ENCODE measurements at regions not wholly inside any gene's neighbourhood (a gene's known extent, or its start where the extent isn't known, plus 50 kb on each side); places are given as distances from the start of the nearest gene placed in this dataset.

GRCh38 chr21:28160378-28160777 lies 832.3 kb downstream of the LTN1 start:
- no peaks in the 10 kb centered on the region for H3K4me1 ChIP-seq
- no peak overlapping the region for H3K9ac ChIP-seq
- H3K9me3 ChIP-seq (ENCODE audit: low read depth), result no peaks in the 10 kb centered on the region
- no peak overlapping the region for H3K4me3 ChIP-seq
- no peak overlapping the region for H3K4me2 ChIP-seq
- peaks cover 5% of the 10 kb centered on the region for H3K27me3 Mint-ChIP-seq (ENCODE audit: insufficient read depth, low read depth)
- no peaks in the 10 kb centered on the region for H4K20me1 ChIP-seq (ENCODE audit: low read depth)
- DNase-seq (ENCODE audit: low spot score), result no peak
- H3F3A ChIP-seq (ENCODE audit: low read depth), result no peaks in the 10 kb centered on the region
- H3K4me1 Mint-ChIP-seq, result peaks cover 4% of the 10 kb centered on the region
- no peak for TF ChIP-seq EZH2phosphoT487 (IDR thresholded peaks at IDR 0.05)
- no peak for TF ChIP-seq EZH2 (IDR thresholded peaks at IDR 0.05)
- no peak for TF ChIP-seq CTCF (IDR thresholded peaks at IDR 0.05)
- H3K36me3 Mint-ChIP-seq, result no peaks in the 10 kb centered on the region
- H3K4me3 Mint-ChIP-seq, result no peak overlapping the region
- no peaks in the 10 kb centered on the region for H3K9me3 Mint-ChIP-seq
- H3K27me3 ChIP-seq, result no peaks in the 10 kb centered on the region
- H3K27ac ChIP-seq, result no peak overlapping the region
- H2AFZ ChIP-seq (replicated peaks), result no peak overlapping the region
- no peak overlapping the region for H3K27ac Mint-ChIP-seq
- H3K36me3 ChIP-seq, result no peaks in the 10 kb centered on the region
- H3K79me2 ChIP-seq (ENCODE audit: low read depth), result no peaks in the 10 kb centered on the region

- Mint-ChIP-seq H3K9me3 (no peaks in the 10 kb centered on the region), H3K27ac (no peak overlapping the region), H3K4me3 (no peak overlapping the region), H3K27me3 (ENCODE audit: insufficient read depth, low read depth) (peaks cover 5% of the 10 kb centered on the region), H3K4me1 (peaks cover 4% of the 10 kb centered on the region), H3K36me3 (no peaks in the 10 kb centered on the region)
- no peak overlapping the region for H3K27ac ChIP-seq
- H2AFZ ChIP-seq (replicated peaks), result no peak overlapping the region
- no peak for TF ChIP-seq EZH2 (IDR thresholded peaks at IDR 0.05)
- no peak for TF ChIP-seq CTCF (IDR thresholded peaks at IDR 0.05)
- no peak for TF ChIP-seq EZH2phosphoT487 (IDR thresholded peaks at IDR 0.05)
- no peak overlapping the region for H3K4me2 ChIP-seq
- no peak overlapping the region for H3K9ac ChIP-seq
- no peaks in the 10 kb centered on the region for H3K79me2 ChIP-seq (ENCODE audit: low read depth)
- no peaks in the 10 kb centered on the region for H4K20me1 ChIP-seq (ENCODE audit: low read depth)
- H3K4me3 ChIP-seq, result no peak overlapping the region
- no peaks in the 10 kb centered on the region for H3K9me3 ChIP-seq (ENCODE audit: low read depth)
- H3K36me3 ChIP-seq, result no peaks in the 10 kb centered on the region
- H3K4me1 ChIP-seq, result no peaks in the 10 kb centered on the region
- no peaks in the 10 kb centered on the region for H3K27me3 ChIP-seq
- DNase-seq (ENCODE audit: low spot score), result no peak
- no peaks in the 10 kb centered on the region for H3F3A ChIP-seq (ENCODE audit: low read depth)
Measured at GRCh38 chr21:28159396-28159795, 833.3 kb downstream of the LTN1 start.

- Histone ChIP-seq H3K9ac (no peak overlapping the region), H3K4me2 (no peak overlapping the region), H3K27ac (no peak overlapping the region), H2AFZ (replicated peaks) (no peak overlapping the region), H3F3A (ENCODE audit: low read depth) (no peaks in the 10 kb centered on the region), H3K4me1 (no peaks in the 10 kb centered on the region), H3K27me3 (no peaks in the 10 kb centered on the region), H3K36me3 (no peaks in the 10 kb centered on the region), H3K4me3 (no peak overlapping the region), H3K9me3 (ENCODE audit: low read depth) (no peaks in the 10 kb centered on the region), H4K20me1 (ENCODE audit: low read depth) (no peaks in the 10 kb centered on the region), H3K79me2 (ENCODE audit: low read depth) (no peaks in the 10 kb centered on the region)
- H3K4me1 Mint-ChIP-seq, result peaks cover 2% of the 10 kb centered on the region
- H3K36me3 Mint-ChIP-seq, result no peaks in the 10 kb centered on the region
- no peak for DNase-seq (ENCODE audit: low spot score)
- peaks cover under 1% of the 10 kb centered on the region for H3K27me3 Mint-ChIP-seq (ENCODE audit: insufficient read depth, low read depth)
- H3K27ac Mint-ChIP-seq, result no peak overlapping the region
- no peaks in the 10 kb centered on the region for H3K9me3 Mint-ChIP-seq
- TF ChIP-seq EZH2 (IDR thresholded peaks at IDR 0.05), result no peak
- TF ChIP-seq EZH2phosphoT487 (IDR thresholded peaks at IDR 0.05), result no peak
- TF ChIP-seq CTCF (IDR thresholded peaks at IDR 0.05), result no peak
- H3K4me3 Mint-ChIP-seq, result no peak overlapping the region
Measured at GRCh38 chr21:28156590-28156989, 836.1 kb downstream of the LTN1 start.

- Histone ChIP-seq H3K4me3 (no peak overlapping the region), H3F3A (ENCODE audit: low read depth) (no peaks in the 10 kb centered on the region), H2AFZ (replicated peaks) (no peak overlapping the region), H4K20me1 (ENCODE audit: low read depth) (no peaks in the 10 kb centered on the region), H3K79me2 (ENCODE audit: low read depth) (no peaks in the 10 kb centered on the region), H3K4me1 (no peaks in the 10 kb centered on the region), H3K27me3 (no peaks in the 10 kb centered on the region), H3K9me3 (ENCODE audit: low read depth) (no peaks in the 10 kb centered on the region), H3K4me2 (no peak overlapping the region), H3K36me3 (no peaks in the 10 kb centered on the region), H3K27ac (no peak overlapping the region), H3K9ac (no peak overlapping the region)
- no peaks in the 10 kb centered on the region for H3K9me3 Mint-ChIP-seq
- no peak for DNase-seq (ENCODE audit: low spot score)
- H3K4me3 Mint-ChIP-seq, result no peak overlapping the region
- H3K27me3 Mint-ChIP-seq (ENCODE audit: insufficient read depth, low read depth), result no peaks in the 10 kb centered on the region
- H3K27ac Mint-ChIP-seq, result no peak overlapping the region
- H3K36me3 Mint-ChIP-seq, result no peaks in the 10 kb centered on the region
- no peaks in the 10 kb centered on the region for H3K4me1 Mint-ChIP-seq
- TF ChIP-seq EZH2phosphoT487 (IDR thresholded peaks at IDR 0.05), result no peak
- no peak for TF ChIP-seq EZH2 (IDR thresholded peaks at IDR 0.05)
- TF ChIP-seq CTCF (IDR thresholded peaks at IDR 0.05), result no peak
Measured at GRCh38 chr21:28154121-28154520, 838.6 kb downstream of the LTN1 start.
